Neural cell (in vitro differentiated cells): ENCODE measurements at regions not wholly inside any gene's neighbourhood (a gene's known extent, or its start where the extent isn't known, plus 50 kb on each side); places are given as distances from the start of the nearest gene placed in this dataset.

ENCODE experiments used
- H2AFZ ChIP-seq: fragments of 200-600, 300-800 bp; sonication (generic), shearing (Covaris generic); 2 replicates; pipeline ENCODE4 v1.6.0; 2014; ENCODE audit warnings: low read depth, mild to moderate bottlenecking, antibody characterized with exemption, low read length, moderate library complexity
- H3F3A ChIP-seq: fragments of 200-600 bp; shearing (Covaris generic); 2 replicates; pipeline ENCODE4 v1.6.1; 2016; ENCODE audit warnings: mild to moderate bottlenecking, moderate library complexity, mixed read lengths, antibody characterized with exemption, low read length; ENCODE audit not compliant: insufficient read depth, poor library complexity, severe bottlenecking
- H3K27ac ChIP-seq: fragments of 200-600, 300-800 bp; sonication (generic), shearing (Covaris generic); 2 replicates; pipeline ENCODE4 v1.5.1; 2014; ENCODE audit warnings: mild to moderate bottlenecking, low read length, moderate library complexity
- H3K27me3 ChIP-seq: fragments of 300-800, 200-600 bp; sonication (generic), shearing (Covaris generic); 2 replicates; pipeline ENCODE4 v1.6.0; 2014; ENCODE audit warnings: mild to moderate bottlenecking, low read depth, low read length, moderate library complexity; ENCODE audit not compliant: insufficient read depth
- H3K36me3 ChIP-seq: fragments of 300-800, 200-600 bp; sonication (generic), shearing (Covaris generic); 2 replicates; pipeline ENCODE4 v1.5.1; 2014; ENCODE audit warnings: mild to moderate bottlenecking, antibody characterized with exemption, low read length, moderate library complexity; ENCODE audit not compliant: insufficient read depth
- H3K4me2 ChIP-seq: fragments of 300-800, 200-600 bp; sonication (generic), shearing (Covaris generic); 2 replicates; pipeline ENCODE4 v1.6.0; 2014; ENCODE audit warnings: mild to moderate bottlenecking, low read length
- H3K4me3 ChIP-seq: fragments of 300-800, 200-600 bp; sonication (generic), shearing (Covaris generic); 2 replicates; pipeline ENCODE4 v1.5.1; 2014; ENCODE audit warnings: mild to moderate bottlenecking, low read length, moderate library complexity
- H3K79me2 ChIP-seq: fragments of 200-600 bp; shearing (Covaris generic); replicated peaks from 2 replicates; pipeline ENCODE4 v1.6.0; 2014; ENCODE audit warnings: mild to moderate bottlenecking, low read length, moderate library complexity; ENCODE audit not compliant: insufficient read depth
- H3K9ac ChIP-seq: fragments of 300-800, 200-600 bp; sonication (generic), shearing (Covaris generic); 2 replicates; pipeline ENCODE4 v1.6.1; 2016; ENCODE audit warnings: mild to moderate bottlenecking, low read length, mixed read lengths
- H3K9me2 ChIP-seq: fragments of 200-600 bp; shearing (Covaris generic); 2 replicates; pipeline ENCODE4 v1.6.1; 2016; ENCODE audit warnings: mild to moderate bottlenecking, low read length, mixed read lengths; ENCODE audit not compliant: insufficient read depth
- H3K9me3 ChIP-seq: fragments of 200-600, 300-800 bp; sonication (generic), shearing (Covaris generic); 2 replicates; pipeline ENCODE4 v1.6.1; 2016; ENCODE audit warnings: mild to moderate bottlenecking, mixed run types, low read length, moderate library complexity, mixed read lengths
- H4K20me1 ChIP-seq: fragments of 200-600 bp; shearing (Covaris generic); 2 replicates; pipeline ENCODE4 v1.6.1; 2016; ENCODE audit warnings: mild to moderate bottlenecking, mixed run types; ENCODE audit not compliant: insufficient read depth
- CTCF ChIP-seq: fragments of 450-650 bp; IDR thresholded peaks from 2 replicates; pipeline ENCODE4 v1.5.1; 2014; ENCODE audit warnings: antibody characterized with exemption, mild to moderate bottlenecking, moderate library complexity; ENCODE audit not compliant: poor library complexity, severe bottlenecking
- EP300 ChIP-seq: fragments of 450-650 bp; conservative IDR thresholded peaks from 2 replicates; pipeline ENCODE4 v1.6.1; 2014; ENCODE audit warnings: antibody characterized with exemption, mild to moderate bottlenecking, moderate library complexity; ENCODE audit not compliant: poor library complexity, severe bottlenecking
- EZH2 ChIP-seq: fragments of 200-600, 300-800 bp; shearing (Covaris generic), sonication (generic); IDR thresholded peaks from 2 replicates; pipeline ENCODE4 v1.6.1; 2014; ENCODE audit warnings: antibody characterized with exemption, low read length, borderline replicate concordance, mild to moderate bottlenecking; ENCODE audit not compliant: insufficient read depth, poor library complexity, severe bottlenecking
- MXI1 ChIP-seq: fragments of 450-650 bp; conservative IDR thresholded peaks from 2 replicates; pipeline ENCODE4 v1.6.1; 2014; ENCODE audit warnings: antibody characterized with exemption, mild to moderate bottlenecking; ENCODE audit not compliant: poor library complexity, severe bottlenecking
- POLR2AphosphoS5 ChIP-seq: IDR thresholded peaks from 2 replicates; pipeline ENCODE4 v1.6.1; 2012
- RAD21 ChIP-seq: fragments of 450-650 bp; conservative IDR thresholded peaks from 2 replicates; pipeline ENCODE4 v1.6.1; 2014; ENCODE audit warnings: antibody characterized with exemption, mild to moderate bottlenecking, moderate library complexity
- REST ChIP-seq: IDR thresholded peaks from 2 replicates; pipeline ENCODE4 v1.6.1; 2012; ENCODE audit warnings: borderline replicate concordance
- SMC3 ChIP-seq: fragments of 450-650 bp; conservative IDR thresholded peaks from 2 replicates; pipeline ENCODE4 v1.6.1; 2014; ENCODE audit warnings: antibody characterized with exemption, mild to moderate bottlenecking, moderate library complexity; ENCODE audit not compliant: poor library complexity
- TAF1 ChIP-seq: IDR thresholded peaks from 2 replicates; pipeline ENCODE4 v1.6.1; 2012; ENCODE audit warnings: low read depth

DNA sequence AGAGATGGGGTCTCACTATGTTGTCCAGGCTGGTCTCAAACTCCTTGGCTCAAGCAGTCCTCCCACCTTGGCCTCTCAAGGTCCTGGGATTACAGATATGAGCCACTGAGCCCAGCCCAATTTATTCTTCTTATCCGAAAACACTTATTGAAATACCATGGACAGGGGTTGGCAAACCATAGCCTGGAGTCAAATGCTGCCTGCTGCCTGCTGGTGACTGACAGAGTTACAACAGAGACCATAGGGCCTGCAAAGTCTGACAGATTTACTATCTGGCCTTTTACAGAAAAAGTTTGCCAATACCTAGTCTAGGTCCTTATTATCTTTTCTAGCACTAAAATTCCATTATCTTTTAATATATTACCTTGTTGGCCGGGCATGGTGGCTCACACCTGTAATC is 87.1 kb upstream of the ZNF281 start:
- TF ChIP-seq CTCF = no peak
- no peak for TF ChIP-seq MXI1
- TF ChIP-seq RAD21 = no peak
- no peak for TF ChIP-seq POLR2AphosphoS5
- TF ChIP-seq REST = no peak
- TF ChIP-seq EZH2 = no peak
- TF ChIP-seq EP300 = no peak
- TF ChIP-seq SMC3 = no peak
- H3K27me3 ChIP-seq = no peaks in the 10 kb centered on the region
- H2AFZ ChIP-seq = no peak overlapping the region
- H3K4me2 ChIP-seq = no peak overlapping the region
- no peaks in the 10 kb centered on the region for H3F3A ChIP-seq
- H3K9me2 ChIP-seq = no peaks in the 10 kb centered on the region
- no peaks in the 10 kb centered on the region for H4K20me1 ChIP-seq
- no peak overlapping the region for H3K27ac ChIP-seq
- H3K4me3 ChIP-seq = no peak overlapping the region
- no peaks in the 10 kb centered on the region for H3K36me3 ChIP-seq
- no peaks in the 10 kb centered on the region for H3K9me3 ChIP-seq
- no peaks in the 10 kb centered on the region for H3K79me2 ChIP-seq
- H3K9ac ChIP-seq = no peak overlapping the region

DNA sequence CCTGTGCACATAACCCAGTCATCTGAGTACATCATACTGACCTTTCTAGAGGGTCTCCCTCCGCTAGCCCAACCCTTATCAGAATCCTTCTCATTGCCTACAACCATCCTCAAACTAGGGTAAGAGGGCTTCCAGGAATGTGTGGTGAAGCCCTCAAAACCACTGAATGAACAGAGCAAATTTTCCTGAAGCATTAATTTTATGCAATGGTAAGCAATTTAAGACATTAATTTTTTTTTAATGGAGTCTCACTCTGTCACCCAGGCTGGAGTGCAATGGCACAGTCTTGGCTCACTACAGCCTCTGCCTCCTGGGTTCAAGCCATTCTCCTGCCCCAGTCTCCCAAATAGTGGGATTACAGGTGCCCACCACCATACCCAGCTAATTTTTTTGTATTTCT is 86.1 kb upstream of the ZNF281 start:
- H2AFZ ChIP-seq = no peak overlapping the region
- H4K20me1 ChIP-seq = no peaks in the 10 kb centered on the region
- H3K9me2 ChIP-seq = no peaks in the 10 kb centered on the region
- TF ChIP-seq CTCF (no peak), SMC3 (no peak), EZH2 (no peak), EP300 (no peak), RAD21 (no peak), POLR2AphosphoS5 (no peak), TAF1 (no peak), REST (no peak), MXI1 (no peak)
- H3K27ac ChIP-seq = no peak overlapping the region
- H3K9ac ChIP-seq = no peak overlapping the region
- no peaks in the 10 kb centered on the region for H3K79me2 ChIP-seq
- no peaks in the 10 kb centered on the region for H3K27me3 ChIP-seq
- H3K36me3 ChIP-seq = no peaks in the 10 kb centered on the region
- no peaks in the 10 kb centered on the region for H3F3A ChIP-seq
- H3K9me3 ChIP-seq = no peaks in the 10 kb centered on the region
- H3K4me3 ChIP-seq = no peak overlapping the region
- no peak overlapping the region for H3K4me2 ChIP-seq
